A673 (cell line): ENCODE measurements at regions not wholly inside any gene's neighbourhood (a gene's known extent, or its start where the extent isn't known, plus 50 kb on each side); places are given as distances from the start of the nearest gene placed in this dataset.

Source experiments
- BruUV-seq: library from RNA; stranded (reverse); fragments of 400-500 nt; replicated peaks from 2 replicates; lab custom pipeline; 2021; lab: Mats Ljungman, UMichigan
- CTCF ChIA-PET: fragments of 300-600 bp; sonication (Branson Sonifier 250); formaldehyde crosslinking; loops from one replicate; lab custom pipeline; 2022; ENCODE audit warnings: antibody characterized with exemption; lab: Charles Lee
- POLR2A ChIA-PET: fragments of 300-600 bp; sonication (Branson Sonifier 250); formaldehyde crosslinking; loops from one replicate; lab custom pipeline; 2022; ENCODE audit warnings: antibody characterized with exemption; ENCODE audit not compliant: low non-redundant PET; lab: Charles Lee
- DNase-seq: peaks from one replicate; pipeline ENCODE4 v3.0.0-alpha.2; 2015; ENCODE audit warnings: low spot score
- H3K27ac ChIP-seq: fragments of 200-600 bp; sonication (generic); 2 replicates; pipeline ENCODE4 v1.5.1; 2016; ENCODE audit warnings: mixed run types, low read depth, mild to moderate bottlenecking, mixed read lengths, antibody characterized with exemption, low read length; ENCODE audit not compliant: poor library complexity, severe bottlenecking
- H3K27me3 ChIP-seq: fragments of 200-600 bp; sonication (generic); replicated peaks from 2 replicates; pipeline ENCODE4 v1.6.1; 2017; ENCODE audit warnings: mixed run types, low read depth, mild to moderate bottlenecking, mixed read lengths, antibody characterized with exemption, low read length; ENCODE audit not compliant: insufficient read depth, poor library complexity
- H3K36me3 ChIP-seq: fragments of 200-600 bp; sonication (generic); 2 replicates; pipeline ENCODE4 v1.6.1; 2016; ENCODE audit warnings: mixed run types, mild to moderate bottlenecking, mixed read lengths, antibody characterized with exemption, low read length; ENCODE audit not compliant: insufficient read depth, poor library complexity, severe bottlenecking
- H3K4me1 ChIP-seq: fragments of 200-600 bp; sonication (generic); 2 replicates; pipeline ENCODE4 v1.6.1; 2017; ENCODE audit warnings: mixed run types, mild to moderate bottlenecking, mixed read lengths, antibody characterized with exemption, low read length; ENCODE audit not compliant: insufficient read depth, poor library complexity, severe bottlenecking
- H3K4me3 ChIP-seq: fragments of 200-600 bp; sonication (generic); 2 replicates; pipeline ENCODE4 v1.5.1; 2016; ENCODE audit warnings: low read depth, mixed run types, mild to moderate bottlenecking, mixed read lengths, low read length; ENCODE audit not compliant: poor library complexity, severe bottlenecking
- H3K9me3 ChIP-seq: fragments of 200-600 bp; sonication (generic); 2 replicates; pipeline ENCODE4 v1.6.1; 2016; ENCODE audit warnings: mixed run types, low read depth, mild to moderate bottlenecking, mixed read lengths, antibody characterized with exemption, low read length; ENCODE audit not compliant: poor library complexity, severe bottlenecking
- CTCF ChIP-seq: fragments of 300-800, 200-600 bp; sonication (generic); conservative IDR thresholded peaks from 2 replicates; pipeline ENCODE4 v1.5.1; 2017; ENCODE audit warnings: low read depth, mild to moderate bottlenecking, antibody characterized with exemption, low read length, moderate library complexity, mixed read lengths
- EZH2 ChIP-seq: fragments of 200-600 bp; sonication (generic); IDR thresholded peaks from 2 replicates; pipeline ENCODE4 v1.6.1; 2017; ENCODE audit warnings: borderline replicate concordance, low read depth, mild to moderate bottlenecking, mixed read lengths, antibody characterized with exemption, low read length; ENCODE audit not compliant: poor library complexity, severe bottlenecking
- intact Hi-C: fragments of 100-400 bp; cut with micrococcal nuclease; formaldehyde crosslinking; loops from one replicate; pipeline ENCODE4 v1.10.0; 2022; ENCODE audit not compliant: unreplicated experiment

GRCh38 chr16:72604375-72604774 lies 432.4 kb upstream of the PMFBP1 start:
- Histone ChIP-seq H3K27ac (no peak overlapping the region), H3K9me3 (no peaks in the 10 kb centered on the region), H3K4me1 (no peaks in the 10 kb centered on the region), H3K36me3 (no peaks in the 10 kb centered on the region), H3K27me3 (no peaks in the 10 kb centered on the region), H3K4me3 (no peak overlapping the region)
- intact Hi-C loops: no loop called here
- ChIA-PET POLR2A (no interaction called here), CTCF (no interaction called here)
- DNase-seq: no peak
- no TSS peak for BruUV-seq
- TF ChIP-seq CTCF: no peak
- TF ChIP-seq EZH2: no peak

- intact Hi-C loops: no loop called here
- ChIA-PET CTCF (no interaction called here), POLR2A (no interaction called here)
- H3K27me3 ChIP-seq: no peaks in the 10 kb centered on the region
- DNase-seq: no peak
- no peak overlapping the region for H3K4me3 ChIP-seq
- H3K4me1 ChIP-seq: no peaks in the 10 kb centered on the region
- no TSS peak for BruUV-seq
- no peaks in the 10 kb centered on the region for H3K36me3 ChIP-seq
- H3K27ac ChIP-seq: no peak overlapping the region
- TF ChIP-seq CTCF: no peak
- no peak for TF ChIP-seq EZH2
- H3K9me3 ChIP-seq: no peaks in the 10 kb centered on the region
Observed at GRCh38 chr16:72602499-72602898, 430.5 kb upstream of the PMFBP1 start.

GRCh38 chr16:72598696-72599095 lies 426.7 kb upstream of the PMFBP1 start:
- ChIA-PET POLR2A (no interaction called here), CTCF (no interaction called here)
- no peaks in the 10 kb centered on the region for H3K4me1 ChIP-seq
- no peak for TF ChIP-seq EZH2
- no peak for TF ChIP-seq CTCF
- no peak overlapping the region for H3K4me3 ChIP-seq
- no peak for DNase-seq
- intact Hi-C loops: no loop called here
- no TSS peak for BruUV-seq
- H3K36me3 ChIP-seq: no peaks in the 10 kb centered on the region
- H3K27me3 ChIP-seq: no peaks in the 10 kb centered on the region
- no peak overlapping the region for H3K27ac ChIP-seq
- no peaks in the 10 kb centered on the region for H3K9me3 ChIP-seq
